GM12873 (cell line): ENCODE measurements at regions not wholly inside any gene's neighbourhood (a gene's known extent, or its start where the extent isn't known, plus 50 kb on each side); places are given as distances from the start of the nearest gene placed in this dataset.

Experiments used
- TF ChIP-seq, protein P1 (sequence below): IDR thresholded peaks from 2 replicates; pipeline ENCODE4 v1.5.1; 2012; ENCODE audit warnings: low read depth, mild to moderate bottlenecking, moderate library complexity, low read length, control low read depth; ENCODE audit not compliant: insufficient read depth; ENCODE audit errors: missing control alignments

GRCh38 chr1:78715181-78715661 lies 65.6 kb downstream of the IFI44 start:
- TF ChIP-seq, protein P1, sequence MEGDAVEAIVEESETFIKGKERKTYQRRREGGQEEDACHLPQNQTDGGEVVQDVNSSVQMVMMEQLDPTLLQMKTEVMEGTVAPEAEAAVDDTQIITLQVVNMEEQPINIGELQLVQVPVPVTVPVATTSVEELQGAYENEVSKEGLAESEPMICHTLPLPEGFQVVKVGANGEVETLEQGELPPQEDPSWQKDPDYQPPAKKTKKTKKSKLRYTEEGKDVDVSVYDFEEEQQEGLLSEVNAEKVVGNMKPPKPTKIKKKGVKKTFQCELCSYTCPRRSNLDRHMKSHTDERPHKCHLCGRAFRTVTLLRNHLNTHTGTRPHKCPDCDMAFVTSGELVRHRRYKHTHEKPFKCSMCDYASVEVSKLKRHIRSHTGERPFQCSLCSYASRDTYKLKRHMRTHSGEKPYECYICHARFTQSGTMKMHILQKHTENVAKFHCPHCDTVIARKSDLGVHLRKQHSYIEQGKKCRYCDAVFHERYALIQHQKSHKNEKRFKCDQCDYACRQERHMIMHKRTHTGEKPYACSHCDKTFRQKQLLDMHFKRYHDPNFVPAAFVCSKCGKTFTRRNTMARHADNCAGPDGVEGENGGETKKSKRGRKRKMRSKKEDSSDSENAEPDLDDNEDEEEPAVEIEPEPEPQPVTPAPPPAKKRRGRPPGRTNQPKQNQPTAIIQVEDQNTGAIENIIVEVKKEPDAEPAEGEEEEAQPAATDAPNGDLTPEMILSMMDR: no peak

DNA sequence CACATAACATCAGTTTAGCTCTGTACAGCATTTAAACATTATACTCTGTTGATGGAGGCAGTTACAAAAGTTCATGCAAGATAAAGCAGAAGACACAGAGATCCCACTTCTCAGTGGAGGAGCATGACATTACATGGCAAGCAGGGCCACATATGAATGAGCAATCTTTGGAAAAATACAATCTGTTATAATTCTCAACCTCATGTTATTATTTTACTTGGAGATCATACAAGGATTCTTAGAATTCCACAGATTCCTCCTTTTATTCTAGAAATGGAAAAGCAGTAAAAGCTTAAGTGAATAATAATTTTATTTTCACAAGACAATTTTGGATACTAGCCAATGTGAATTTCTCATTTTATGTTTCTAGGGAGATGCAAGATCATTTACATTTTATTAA lies 66.6 kb downstream of the IFI44 start:
- TF ChIP-seq, protein P1: no peak

DNA sequence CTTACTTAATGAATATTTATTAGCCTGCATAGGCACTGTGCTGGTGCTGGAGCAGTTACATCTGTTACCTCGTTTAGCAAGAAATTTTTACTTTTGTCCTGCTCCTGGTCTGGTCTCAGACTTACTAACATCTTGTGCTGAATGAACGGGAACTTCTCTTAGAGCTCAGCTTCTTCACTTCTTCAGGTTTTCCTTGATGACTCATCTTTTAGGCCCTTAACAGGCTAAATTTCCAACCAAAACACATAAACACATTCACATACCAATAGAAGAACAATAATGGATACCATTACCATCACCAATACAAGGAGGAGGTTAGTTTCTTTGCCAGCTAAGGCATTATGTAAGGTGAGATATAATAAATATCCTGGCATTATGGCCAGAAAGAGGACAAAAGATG lies 68.9 kb downstream of the IFI44 start:
- TF ChIP-seq, protein P1: no peak

GRCh38 chr1:78721136-78721535 lies 71.5 kb downstream of the IFI44 start:
- TF ChIP-seq, protein P1: no peak

GRCh38 chr1:78722105-78722504 lies 72.5 kb downstream of the IFI44 start:
- TF ChIP-seq, protein P1: no peak

- TF ChIP-seq, protein P1: no peak
These were observed 72.9 kb downstream of the IFI44 start for GRCh38 chr1:78722521-78722920.

GRCh38 chr1:78722947-78723346 lies 73.3 kb downstream of the IFI44 start:
- TF ChIP-seq, protein P1: no peak
